Stimulated activated CD4-positive, alpha-beta T cell treated with anti-CD3 and anti-CD28 coated beads, Interleukin-2, amount 100 ng/mL, for 4 hours (primary cell): ENCODE measurements at regions not wholly inside any gene's neighbourhood (a gene's known extent, or its start where the extent isn't known, plus 50 kb on each side); places are given as distances from the start of the nearest gene placed in this dataset.
"Not testable (repeated sequence)": the region's sequence is repeated elsewhere in the genome, so short reads cannot be mapped to it uniquely, and the experiment has no call there.

Experiments
- DNase-seq: peaks from one replicate; pipeline ENCODE4 v3.0.0-alpha.2; 2020; ENCODE audit warnings: low read depth

DNA sequence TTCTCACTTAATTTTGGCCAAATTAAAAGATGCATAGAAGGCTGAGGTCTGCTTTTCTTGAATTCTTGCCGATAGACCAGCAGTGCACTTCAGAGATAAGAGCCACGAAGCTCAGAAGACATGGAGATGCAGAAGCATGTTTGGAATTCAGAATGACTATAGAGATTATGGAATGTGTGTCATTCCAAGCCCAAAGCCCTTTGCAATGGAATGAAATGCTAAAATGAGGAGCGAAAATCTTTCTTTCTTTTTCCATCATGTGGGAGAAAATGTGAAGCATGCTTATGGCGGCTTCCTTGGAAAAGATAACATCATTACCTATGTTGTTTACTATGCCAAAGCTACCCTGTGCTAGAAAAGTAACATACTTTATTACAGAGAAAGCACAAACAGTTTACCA is 257.0 kb upstream of the RNF32 start:
- no peak for DNase-seq

DNA sequence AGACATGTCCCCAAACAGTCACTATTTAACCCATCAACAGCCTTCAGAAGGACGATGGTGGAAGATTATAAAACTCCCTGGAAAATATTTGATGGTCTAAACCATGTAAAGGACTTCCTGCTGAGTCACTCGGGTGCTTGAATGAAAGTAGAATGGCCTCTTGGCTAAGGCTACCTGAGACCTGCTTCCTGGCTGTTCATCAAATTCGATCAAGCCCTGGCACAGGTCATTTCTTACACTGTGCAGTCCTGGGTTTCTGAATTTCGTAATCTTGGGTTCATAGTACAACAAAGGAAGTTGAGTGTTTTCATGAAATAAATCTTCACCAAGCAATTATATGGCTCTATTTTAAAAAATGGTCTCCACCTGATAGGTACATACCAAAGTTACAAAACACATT is 260.3 kb upstream of the RNF32 start:
- no peak for DNase-seq

DNA sequence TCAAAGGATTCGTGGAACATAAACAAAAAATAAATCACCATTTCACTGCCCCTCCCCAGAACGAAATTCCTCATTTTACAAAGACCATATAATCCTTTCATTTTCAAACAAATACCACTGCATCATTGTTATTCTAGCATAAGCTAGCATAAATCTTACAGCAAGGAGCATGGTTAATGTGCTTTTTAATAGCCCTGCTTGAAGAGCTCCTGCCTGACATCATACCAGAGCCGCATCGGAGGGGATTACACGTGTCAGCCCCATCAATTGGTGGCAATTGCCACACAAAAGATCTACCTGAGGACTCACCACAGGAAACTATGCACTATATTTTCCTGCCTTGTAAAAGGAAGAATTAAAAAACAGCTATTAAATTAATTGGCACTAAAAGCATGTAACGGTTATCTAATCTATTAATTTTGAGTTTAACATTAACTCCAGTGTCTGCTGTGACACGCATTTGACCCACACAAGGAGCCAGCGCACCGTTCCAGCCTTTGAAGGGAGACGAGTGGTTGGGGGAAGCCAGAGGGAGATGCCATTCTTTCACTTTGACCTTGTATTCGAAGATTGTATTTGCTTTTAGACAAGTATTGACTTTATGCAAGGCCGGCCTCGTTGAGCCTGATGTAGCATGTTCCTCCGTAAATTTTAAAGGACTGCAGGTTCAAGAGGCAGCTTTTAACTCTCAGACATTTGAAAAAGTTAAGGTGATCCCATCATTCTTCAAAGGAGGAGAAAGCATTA is 261.1 kb upstream of the RNF32 start:
- no peak for DNase-seq

DNA sequence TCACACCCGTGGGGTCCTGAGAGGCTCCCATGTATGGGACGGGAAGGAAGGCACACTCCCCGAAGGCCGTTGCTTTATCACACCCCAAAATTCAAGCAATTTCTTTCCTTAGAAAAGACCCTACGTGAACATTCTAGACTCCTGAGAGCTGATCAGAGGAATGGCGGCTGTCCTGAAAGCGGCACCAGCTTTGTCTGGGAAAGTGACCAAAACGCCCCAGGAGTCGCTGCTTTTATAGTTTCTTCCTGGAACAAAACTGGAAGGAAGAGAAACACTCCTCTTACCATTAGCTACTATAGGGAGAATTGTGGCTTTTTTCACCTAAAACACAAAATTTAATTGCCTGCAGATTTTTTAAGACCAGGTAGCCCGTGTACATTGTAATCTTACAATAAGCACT is 261.8 kb upstream of the RNF32 start:
- DNase-seq: no peak

DNA sequence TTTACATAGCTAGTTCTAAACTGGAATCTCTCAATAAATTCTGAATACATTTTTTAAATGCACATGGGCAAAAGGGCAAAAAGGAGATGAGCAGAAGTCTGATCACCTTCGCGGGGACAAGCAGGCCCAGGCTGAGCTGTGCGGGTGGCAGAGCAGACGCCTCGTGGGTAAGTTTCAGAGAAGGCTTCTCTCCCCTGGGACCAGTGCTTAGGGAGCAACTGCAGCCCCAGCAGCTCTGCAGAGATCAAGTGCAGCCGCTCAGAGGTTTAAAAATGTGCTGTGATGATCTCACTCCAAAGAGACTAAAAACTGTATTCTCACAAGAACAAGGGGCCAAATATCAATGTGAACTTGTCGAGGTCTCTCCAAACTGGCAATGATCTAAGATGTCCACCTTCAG is 264.3 kb upstream of the RNF32 start:
- no peak for DNase-seq

DNA sequence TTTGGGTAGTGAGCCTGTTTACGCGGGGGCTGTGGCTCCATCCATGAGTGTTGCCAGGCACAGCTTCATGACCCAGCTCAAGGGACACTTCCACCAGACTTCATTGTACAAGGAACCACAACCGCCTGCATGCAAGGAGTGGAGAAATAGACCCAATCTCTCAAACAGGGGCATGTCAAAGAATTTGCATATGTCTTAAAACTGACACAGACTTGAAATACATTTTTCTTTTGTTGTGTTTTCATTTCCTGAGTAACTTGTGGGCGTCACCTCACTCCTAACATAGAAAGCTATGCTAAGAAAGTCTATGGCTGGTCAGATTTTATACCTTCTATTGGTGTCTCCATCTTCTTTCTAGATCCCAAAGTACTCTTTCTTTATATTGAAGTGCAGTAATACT is 266.2 kb upstream of the RNF32 start:
- DNase-seq: no peak

DNA sequence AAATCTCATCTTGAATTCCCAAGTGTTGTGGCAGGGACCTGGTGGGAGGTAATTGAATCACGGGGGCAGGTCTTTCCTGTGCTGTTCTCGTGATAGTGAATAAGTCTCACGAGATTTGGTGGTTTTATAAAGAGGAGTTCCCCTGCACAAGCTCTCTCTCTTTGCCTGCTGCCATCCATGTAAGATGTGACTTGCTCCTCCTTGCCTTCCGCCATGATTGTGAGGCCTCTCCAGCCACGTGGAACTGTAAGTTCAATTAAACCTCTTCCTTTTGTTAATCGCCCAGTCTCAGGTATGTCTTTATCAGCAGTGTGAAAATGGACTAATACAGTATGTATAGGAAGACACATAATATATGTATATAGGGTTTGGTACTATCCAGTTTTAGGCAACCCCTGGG is 270.6 kb upstream of the RNF32 start:
- not testable (repeated sequence) for DNase-seq

DNA sequence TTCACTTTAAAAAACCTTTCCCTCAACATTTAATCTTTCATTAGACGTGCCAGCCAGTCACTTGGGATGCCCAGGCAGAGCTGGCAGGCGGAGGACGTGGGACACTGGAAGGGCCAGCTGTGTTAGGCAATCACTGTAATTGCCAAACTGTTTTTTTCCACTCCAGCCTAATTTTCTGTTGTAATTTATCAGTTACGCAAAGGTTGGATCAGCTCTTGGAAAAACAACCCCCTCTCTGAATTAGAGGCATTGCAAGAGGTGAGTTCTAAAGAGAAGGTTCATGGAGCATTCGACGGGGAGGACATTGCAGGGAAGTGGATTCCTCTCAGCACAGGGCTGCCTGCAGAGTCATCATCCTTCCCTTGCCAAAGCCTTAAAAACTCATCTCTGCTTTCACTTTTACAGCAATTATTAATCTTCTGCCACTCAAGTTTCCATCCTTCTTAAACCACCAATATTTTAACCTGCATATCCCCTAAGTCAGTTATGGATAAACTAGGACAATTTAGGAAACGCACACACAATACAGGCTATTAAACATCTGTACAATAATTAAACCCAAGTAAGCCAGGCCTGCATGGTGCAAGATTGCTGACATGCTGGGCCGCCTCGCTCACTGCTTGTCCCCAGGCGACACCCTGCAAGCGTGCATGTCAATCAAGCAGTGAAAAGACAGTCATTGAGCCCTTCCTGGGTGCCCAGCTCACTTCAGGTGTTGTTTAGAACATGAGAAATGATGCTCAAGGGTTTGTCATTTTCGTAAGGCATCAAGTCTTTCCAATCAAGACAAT is 272.3 kb upstream of the RNF32 start:
- DNase-seq: no peak

DNA sequence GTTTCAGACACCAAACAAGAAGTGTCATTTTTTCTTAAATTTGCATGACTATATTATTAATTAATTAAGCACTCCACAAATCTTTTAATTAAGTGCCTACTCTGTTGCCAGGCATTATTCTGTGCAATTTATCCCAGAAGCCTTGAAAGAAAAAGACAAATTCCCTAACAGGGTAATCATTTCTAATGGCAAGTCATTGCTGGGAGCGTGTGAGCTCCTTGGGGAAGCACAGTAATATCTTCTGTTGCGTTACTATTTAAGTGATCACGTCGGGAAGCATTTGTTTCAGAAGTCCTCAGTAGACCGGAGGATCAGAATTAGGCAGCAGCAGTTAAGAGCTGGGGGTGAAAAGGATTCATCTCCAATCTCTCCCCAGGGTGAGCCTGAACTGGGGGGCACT is 276.8 kb upstream of the RNF32 start:
- DNase-seq: no peak

DNA sequence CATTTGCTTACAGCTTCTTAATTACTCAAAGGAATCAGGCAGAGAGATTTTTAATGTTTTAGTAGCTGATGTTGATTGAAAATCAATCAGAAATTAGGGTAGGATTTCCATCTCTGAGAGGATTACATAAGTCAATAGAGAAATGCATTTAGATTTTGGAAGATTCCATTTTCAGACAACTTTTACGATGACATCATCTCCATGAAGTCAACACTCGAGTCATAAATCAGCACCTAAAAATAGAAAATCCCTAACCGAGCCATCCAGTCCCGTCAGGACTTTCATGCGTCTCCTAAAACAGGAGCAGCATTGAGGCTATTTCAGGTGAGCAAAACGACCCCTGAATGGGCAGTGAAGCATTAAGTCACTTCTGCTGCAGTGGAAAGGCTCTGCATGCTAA is 279.7 kb upstream of the RNF32 start:
- DNase-seq: no peak

DNA sequence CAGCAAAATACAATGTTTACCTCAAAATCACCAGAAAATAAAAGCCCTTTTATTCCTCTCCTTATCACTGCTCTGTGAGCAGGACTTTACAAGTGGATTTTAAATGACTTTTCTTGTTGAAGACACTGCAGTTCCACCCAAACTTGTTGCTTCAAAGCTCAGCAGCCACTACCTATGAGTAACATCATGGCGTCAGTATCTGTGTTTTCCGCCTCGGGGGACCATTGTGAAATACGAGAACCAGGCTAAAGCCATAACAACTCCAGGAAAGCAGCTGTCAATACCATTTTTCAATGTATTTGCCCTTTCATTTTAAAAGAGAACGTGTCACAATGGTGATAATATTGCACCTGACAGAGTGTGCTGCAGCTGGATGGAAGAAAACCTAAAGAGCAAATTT is 284.0 kb upstream of the RNF32 start:
- DNase-seq: no peak

DNA sequence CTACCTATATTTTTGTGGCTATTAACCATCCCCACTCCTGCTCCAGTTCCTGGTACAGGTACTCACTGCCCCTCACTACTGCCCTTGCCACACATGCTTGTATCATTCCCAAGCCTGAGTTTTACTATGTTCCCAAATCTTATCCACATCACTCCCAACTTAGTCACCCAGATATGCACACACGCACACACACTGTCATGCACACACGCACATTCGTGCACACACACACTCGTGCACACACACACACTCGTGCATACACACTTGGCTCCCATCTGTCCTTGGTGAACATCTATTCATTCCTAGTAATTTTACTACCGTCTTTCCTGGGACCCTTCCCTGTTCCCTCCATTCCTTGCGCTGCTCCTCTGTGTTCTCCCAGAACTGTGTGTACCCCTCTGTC is 287.2 kb upstream of the RNF32 start:
- DNase-seq: no peak

DNA sequence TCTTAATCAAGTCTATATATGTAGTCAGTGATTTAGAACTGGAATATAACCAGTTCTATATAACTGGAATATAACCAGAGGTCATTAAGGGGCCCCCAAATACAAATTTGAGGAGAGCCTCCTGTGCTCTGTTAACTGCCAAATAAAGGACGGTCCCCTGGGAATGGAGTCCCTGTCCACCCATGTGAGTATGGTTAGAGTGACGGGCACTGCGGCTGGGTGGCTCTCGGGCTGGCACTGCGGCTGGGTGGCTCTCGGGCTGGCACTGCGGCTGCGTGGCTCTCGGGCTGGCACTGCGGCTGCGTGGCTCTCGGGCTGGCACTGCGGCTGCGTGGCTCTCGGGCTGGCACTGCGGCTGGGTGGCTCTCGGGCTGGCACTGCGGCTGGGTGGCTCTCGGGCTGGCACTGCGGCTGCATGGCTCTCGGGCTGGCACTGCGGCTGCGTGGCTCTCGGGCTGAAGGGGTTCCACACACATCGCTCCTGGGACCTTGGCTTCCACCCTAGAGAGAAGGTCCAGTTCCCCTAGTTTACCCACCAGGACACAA is 292.8 kb upstream of the RNF32 start:
- DNase-seq: not testable (repeated sequence)

DNA sequence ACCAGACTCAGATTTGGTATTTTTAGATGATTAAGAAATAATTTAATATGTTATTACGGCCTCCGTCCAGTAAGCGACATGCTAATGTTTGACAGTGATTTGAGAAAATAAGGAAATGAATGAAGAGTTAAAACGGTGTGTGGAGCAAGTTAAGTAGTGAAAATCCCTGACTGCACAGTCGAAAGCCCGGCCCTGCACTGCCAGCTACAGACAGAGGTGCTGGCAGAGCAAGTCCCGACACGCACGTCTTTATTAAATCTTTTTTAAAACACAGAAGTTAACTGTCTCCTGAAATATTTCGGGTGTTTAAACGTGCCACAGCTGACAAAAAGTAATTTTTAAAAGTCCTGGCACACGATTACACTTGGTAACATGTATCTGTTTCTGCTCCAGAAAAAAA is 293.4 kb upstream of the RNF32 start:
- DNase-seq: no peak

DNA sequence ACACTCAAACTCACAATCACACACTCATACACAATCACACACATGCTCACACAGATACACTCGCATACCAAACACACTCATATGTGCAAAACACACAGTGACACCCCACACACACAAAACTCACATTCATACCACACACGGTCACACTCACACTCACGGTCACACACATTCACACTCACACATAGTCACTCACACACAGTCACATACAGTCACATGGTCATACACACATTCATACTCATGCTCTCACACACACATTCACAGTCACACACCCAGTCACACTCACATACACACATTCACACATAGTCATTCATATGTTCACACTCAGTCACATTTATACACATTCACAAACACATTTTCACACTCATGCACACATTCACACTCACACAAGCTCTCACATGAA is 296.0 kb upstream of the RNF32 start:
- DNase-seq: no peak

DNA sequence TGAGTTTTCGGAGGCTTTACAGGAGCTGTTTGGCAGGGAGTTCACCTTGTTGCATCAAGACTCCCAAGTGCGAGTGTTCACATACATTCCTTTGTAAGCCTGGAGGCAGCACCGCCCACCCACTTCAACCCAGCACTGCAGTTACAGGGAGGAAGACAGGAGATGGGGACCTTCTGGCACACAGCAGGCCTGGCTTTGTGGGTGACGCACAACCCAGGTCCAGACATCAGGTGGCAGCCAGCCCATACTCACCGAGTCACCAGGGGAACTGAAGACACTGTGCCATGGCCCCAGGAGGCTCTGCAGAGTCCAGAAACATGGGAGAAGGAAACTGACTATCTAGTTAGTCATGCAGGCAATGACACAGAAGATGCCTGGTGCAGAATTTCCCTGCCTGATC is 305.9 kb upstream of the RNF32 start:
- no peak for DNase-seq

DNA sequence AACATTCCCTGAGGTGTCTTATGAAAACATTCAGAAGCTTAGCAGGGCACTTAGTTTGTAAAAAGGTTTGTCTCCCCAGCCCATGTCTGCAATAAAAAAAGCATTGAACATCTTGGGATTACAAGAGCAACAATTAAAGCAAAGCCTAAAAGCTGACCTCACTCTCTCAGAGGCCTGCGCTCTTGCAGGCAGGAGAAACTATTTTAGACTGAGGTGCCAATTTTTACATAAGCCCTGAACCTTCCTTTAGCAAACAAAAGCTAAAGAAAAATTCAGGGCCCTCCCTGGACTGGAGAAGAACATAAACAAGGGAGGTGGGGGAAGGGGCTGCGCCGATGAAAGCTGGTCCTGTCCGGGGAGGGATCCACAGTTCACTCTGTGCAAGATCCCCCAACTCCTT is 312.7 kb upstream of the RNF32 start:
- no peak for DNase-seq

DNA sequence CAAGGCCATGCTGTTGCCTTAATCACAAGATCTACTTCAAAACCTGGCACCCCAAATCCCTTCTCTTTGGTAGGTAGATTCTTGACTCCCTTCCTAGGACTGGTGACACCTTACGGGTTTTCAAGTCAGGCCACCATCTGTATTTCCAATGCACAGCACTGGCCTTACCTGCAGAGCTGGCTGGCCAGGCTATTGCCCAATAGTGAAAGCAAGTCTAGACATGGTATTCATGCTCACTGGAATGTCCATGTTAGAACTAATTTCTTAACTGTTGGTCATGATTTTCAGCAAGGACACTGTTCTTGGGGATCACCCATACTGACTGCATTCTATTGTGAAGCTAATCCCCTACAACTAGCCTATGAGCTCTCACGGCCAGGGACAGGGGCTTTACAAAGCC is 313.1 kb upstream of the RNF32 start:
- DNase-seq: no peak

DNA sequence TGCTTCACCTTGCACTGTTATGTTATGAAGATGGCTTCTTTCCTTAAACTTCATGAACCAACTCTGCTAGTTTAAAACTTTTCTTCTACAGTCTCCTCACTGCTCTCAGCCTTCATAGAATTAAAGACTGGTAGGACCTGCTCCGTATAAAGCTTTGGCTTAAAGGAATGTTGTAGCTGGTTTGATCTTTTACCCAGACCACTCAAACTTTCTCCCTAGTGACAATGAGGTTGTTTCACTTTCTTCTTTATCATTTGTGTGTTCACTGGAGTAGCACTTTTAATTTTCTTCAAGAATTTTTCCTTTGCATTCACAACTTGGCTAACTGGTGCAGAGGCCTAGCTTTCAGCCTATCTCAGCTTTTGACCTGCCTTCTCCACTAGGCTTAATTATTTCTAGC is 316.4 kb upstream of the RNF32 start:
- DNase-seq: no peak

DNA sequence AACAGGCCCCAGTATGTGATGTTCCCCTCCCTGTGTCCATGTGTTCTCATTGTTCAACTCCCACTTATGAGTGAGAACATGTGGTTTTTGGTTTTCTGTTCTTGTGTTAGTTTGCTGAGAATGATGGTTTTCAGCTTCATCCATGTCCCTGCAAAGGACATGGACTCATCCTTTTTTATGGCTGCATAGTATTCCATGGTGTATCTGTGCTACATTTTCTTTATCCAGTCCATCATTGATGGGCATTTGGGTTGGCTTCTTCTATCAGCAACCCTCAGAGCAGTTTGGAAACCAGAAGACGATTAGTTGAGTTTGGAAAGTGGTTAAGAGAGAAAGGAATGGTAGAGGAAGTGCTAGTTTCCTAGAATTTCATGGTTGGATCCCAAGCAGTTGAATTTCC is 319.1 kb upstream of the RNF32 start:
- DNase-seq: not testable (repeated sequence)

DNA sequence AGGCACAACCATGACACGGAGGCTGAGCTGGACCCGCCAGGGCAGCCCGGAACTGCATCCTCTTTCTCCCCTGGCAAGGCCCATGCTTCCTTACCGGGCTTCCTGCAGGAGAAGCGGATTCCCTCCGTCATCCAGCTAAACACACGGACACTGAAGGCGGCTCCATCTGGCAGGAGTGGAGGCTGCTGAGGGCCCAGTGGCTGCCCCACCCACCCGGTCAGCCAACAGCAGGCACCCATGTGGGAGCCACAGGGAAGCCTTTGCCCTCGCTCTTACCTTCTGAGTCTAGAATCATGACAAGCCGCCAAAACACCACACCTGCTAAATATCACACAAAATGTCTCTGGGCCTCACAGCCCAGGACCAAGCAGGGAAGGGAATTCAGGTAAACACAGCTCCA is 321.6 kb upstream of the RNF32 start:
- DNase-seq: no peak

DNA sequence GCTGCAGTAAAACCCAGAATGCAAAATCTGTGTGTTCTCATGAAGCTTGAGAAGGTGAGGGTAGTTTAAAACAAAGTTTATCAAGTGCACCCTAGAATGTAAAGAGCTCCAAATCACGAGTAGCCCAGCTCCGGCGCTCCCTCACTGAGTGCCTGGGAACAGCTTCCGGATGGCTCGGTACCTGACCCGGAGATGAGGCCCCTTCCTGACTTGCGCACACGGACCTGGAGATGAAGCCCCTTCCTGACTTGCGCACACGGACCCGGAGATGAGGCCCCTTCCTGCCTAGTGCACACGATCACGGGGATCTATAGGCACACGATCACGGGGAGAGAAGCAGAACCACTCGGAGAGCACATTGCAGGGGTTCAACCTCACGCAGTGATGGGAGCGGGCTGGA is 322.1 kb upstream of the RNF32 start:
- DNase-seq: no peak

DNA sequence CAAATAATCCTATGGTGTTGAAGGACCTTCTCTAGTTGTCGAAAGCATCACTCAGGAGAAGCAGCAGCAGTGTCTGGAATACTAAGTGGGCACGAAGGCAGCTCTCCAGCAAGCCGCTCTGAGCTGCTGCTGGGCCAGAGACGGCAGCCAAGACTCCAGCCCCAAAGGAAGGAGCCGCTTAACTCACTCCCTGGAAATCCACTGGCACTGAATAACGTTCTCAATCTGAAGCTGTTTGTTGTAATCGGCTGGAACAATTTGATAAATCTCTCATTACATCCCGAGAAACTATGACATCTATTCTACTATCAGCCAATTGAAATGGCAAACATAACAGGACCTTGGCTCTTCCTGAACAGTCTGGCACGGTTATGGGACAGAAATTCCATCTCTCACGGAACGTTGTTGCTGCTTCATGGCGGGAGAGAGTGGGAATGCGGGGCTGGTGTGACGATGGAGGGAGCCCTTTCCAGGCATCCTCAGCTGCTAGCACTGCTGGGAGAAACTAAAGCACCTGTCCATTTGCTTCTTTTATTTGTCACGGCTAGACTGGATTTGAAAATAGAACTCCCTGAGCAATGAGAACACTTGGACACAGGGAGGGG is 331.5 kb upstream of the RNF32 start:
- no peak for DNase-seq
